AG04450 (cell line): ENCODE measurements at regions not wholly inside any gene's neighbourhood (a gene's known extent, or its start where the extent isn't known, plus 50 kb on each side); places are given as distances from the start of the nearest gene placed in this dataset.

ENCODE experiments used
- CTCF ChIA-PET: fragments of 300-600, 350-600 bp; formaldehyde crosslinking; extraction: SDS; loops from one replicate; lab custom pipeline; 2022; ENCODE audit warnings: antibody characterized with exemption, inconsistent platforms; lab: Charles Lee
- POLR2A ChIA-PET: fragments of 350-600 bp; formaldehyde crosslinking; extraction: SDS; loops from one replicate; lab custom pipeline; 2021; ENCODE audit warnings: antibody characterized with exemption, inconsistent platforms; lab: Yijun Ruan, JAX
- DNase-seq: peaks from one replicate; pipeline ENCODE4 v3.0.0-alpha.2; 2011; ENCODE audit warnings: low read depth, low spot score
- H3K27ac ChIP-seq: one replicate; pipeline ENCODE4 v1.5.1; 2012; ENCODE audit warnings: low read depth, low read length, control low read depth
- H3K27me3 ChIP-seq: one replicate; pipeline ENCODE4 v1.6.0; 2012; ENCODE audit warnings: low read length; ENCODE audit not compliant: control insufficient read depth, insufficient read depth
- H3K4me3 ChIP-seq: 2 replicates; pipeline ENCODE4 v1.5.1; 2011; ENCODE audit warnings: mild to moderate bottlenecking, low read depth, low read length, control low read depth
- H3K9me3 ChIP-seq: 2 replicates; pipeline ENCODE4 v1.5.1; 2012; ENCODE audit warnings: low read length; ENCODE audit not compliant: control insufficient read depth, insufficient read depth
- TF ChIP-seq, protein P1 (sequence below): IDR thresholded peaks from 2 replicates; pipeline ENCODE4 v1.5.1; 2011; ENCODE audit warnings: low read depth, low read length, control low read depth, inconsistent platforms

DNA sequence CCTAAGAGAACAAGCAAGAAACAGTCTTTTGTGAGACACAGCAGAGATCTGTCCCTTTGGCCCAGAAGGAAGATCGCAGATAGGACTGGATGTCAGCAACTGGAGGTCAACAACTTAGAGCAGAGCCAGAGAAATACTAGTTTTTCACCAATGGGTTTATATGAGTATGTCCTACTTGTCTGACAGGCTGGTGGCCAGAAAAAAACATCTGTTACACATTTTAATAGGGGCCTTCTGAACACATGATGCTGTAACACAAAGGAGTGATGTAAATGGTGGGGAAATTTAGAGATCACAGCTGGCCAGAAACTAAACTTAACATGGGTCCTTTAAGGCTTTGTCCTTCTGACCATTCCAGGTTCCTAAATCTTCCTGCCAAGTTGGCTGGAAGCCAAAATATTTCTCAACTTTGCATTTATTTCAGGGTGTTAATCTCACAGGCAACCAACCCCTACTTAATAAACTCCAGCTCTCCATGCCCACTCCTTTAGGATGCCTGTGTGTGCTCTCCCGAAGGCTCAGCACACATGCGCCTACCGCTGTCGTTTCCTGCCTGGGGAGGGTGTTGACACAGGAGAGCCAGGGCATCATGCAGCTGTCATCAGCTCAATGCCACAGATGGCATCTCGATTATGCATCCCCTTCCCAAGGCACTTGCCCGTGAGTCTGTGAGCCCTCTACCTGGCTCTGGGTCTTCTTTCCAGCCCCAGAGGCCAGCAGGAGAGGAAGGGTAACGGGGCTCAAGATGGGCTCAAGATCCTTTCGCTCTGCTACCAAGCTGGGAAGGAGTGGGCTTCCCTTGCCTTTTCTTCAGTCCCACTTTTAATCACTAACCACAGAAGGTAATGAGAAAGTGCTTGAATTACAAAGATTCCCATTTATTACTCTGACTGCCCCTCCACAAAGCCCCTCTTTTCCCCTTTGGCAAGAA, 252.5 kb downstream of the ETAA1 start:
- no peak for DNase-seq
- ChIA-PET POLR2A (interaction anchor here (2.3 kb wide), 1 partner anchor 1215 kb away, joined by 5 read pairs; the partner anchor contains the start of gene MEIS1), CTCF (interaction anchor here (0.9 to 2.7 kb wide), 18 partner anchors 9 to 1219 kb away, joined by 3 to 44 read pairs (median 4); no protein-coding TSS in a partner anchor)
- TF ChIP-seq, protein P1, sequence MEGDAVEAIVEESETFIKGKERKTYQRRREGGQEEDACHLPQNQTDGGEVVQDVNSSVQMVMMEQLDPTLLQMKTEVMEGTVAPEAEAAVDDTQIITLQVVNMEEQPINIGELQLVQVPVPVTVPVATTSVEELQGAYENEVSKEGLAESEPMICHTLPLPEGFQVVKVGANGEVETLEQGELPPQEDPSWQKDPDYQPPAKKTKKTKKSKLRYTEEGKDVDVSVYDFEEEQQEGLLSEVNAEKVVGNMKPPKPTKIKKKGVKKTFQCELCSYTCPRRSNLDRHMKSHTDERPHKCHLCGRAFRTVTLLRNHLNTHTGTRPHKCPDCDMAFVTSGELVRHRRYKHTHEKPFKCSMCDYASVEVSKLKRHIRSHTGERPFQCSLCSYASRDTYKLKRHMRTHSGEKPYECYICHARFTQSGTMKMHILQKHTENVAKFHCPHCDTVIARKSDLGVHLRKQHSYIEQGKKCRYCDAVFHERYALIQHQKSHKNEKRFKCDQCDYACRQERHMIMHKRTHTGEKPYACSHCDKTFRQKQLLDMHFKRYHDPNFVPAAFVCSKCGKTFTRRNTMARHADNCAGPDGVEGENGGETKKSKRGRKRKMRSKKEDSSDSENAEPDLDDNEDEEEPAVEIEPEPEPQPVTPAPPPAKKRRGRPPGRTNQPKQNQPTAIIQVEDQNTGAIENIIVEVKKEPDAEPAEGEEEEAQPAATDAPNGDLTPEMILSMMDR, result no peak
- peak overlapping the region; percentile 53 for H3K27ac ChIP-seq
- H3K9me3 ChIP-seq, result peaks cover 11% of the 10 kb centered on the region
- no peaks in the 10 kb centered on the region for H3K27me3 ChIP-seq
- H3K4me3 ChIP-seq, result no peak overlapping the region

GRCh38 chr2:67650291-67651133, 253.4 kb downstream of the ETAA1 start:
- peaks cover 11% of the 10 kb centered on the region for H3K9me3 ChIP-seq
- DNase-seq, result peak; percentile 93
- H3K4me3 ChIP-seq, result no peak overlapping the region
- TF ChIP-seq, protein P1, result peak; percentile 96
- no peaks in the 10 kb centered on the region for H3K27me3 ChIP-seq
- CTCF ChIA-PET, result interaction anchor here (0.6 to 2.7 kb wide), 89 partner anchors 10 to 1221 kb away, joined by 3 to 44 read pairs (median 4); no protein-coding TSS in a partner anchor
- POLR2A ChIA-PET, result interaction anchor here (0.7 to 2.3 kb wide), 6 partner anchors 90 to 1216 kb away, joined by 3 to 7 read pairs (median 4); partner anchors contain the start of gene MEIS1
- peak overlapping the region; percentile 53 for H3K27ac ChIP-seq

DNA sequence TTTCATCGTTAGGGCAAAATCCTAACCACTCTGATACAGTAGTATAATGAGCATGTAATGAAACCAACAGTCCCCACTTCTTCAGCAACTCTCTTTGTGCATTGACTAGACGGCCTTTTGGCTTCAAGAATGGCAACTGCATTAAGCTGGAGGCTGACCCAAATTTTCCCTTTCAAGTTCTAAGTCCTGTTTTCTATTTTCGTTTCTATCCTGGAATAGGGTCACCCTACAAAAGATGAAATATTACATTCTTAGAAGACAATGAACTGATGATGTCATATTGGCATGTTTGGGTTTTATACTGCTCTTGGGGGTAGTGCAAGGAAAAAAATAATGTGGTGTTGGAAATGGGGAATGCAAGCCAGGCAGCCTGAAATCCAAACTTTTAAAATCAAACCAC, 254.4 kb downstream of the ETAA1 start:
- no peak for DNase-seq
- CTCF ChIA-PET, result interaction anchor here (0.6 to 2.7 kb wide), 65 partner anchors 11 to 1218 kb away, joined by 3 to 44 read pairs (median 4); no protein-coding TSS in a partner anchor
- POLR2A ChIA-PET, result interaction anchor here (0.9 to 2.3 kb wide), 4 partner anchors 91 to 1217 kb away, joined by 3 to 7 read pairs (median 5); partner anchors contain the start of gene MEIS1

GRCh38 chr2:67652679-67653078, 255.5 kb downstream of the ETAA1 start:
- H3K9me3 ChIP-seq, result no peaks in the 10 kb centered on the region
- no peak overlapping the region for H3K4me3 ChIP-seq
- POLR2A ChIA-PET, result no interaction called here
- H3K27me3 ChIP-seq, result no peaks in the 10 kb centered on the region
- TF ChIP-seq, protein P1, result no peak
- DNase-seq, result no peak
- CTCF ChIA-PET, result interaction anchor here (2.7 kb wide), 1 partner anchor 189 kb away, joined by 44 read pairs; no protein-coding TSS in a partner anchor
- no peak overlapping the region for H3K27ac ChIP-seq

More for the DNA sequence above, 254.4 kb downstream of the ETAA1 start:
- H3K27ac ChIP-seq, result no peak overlapping the region
- H3K4me3 ChIP-seq, result no peak overlapping the region
- no peaks in the 10 kb centered on the region for H3K27me3 ChIP-seq
- H3K9me3 ChIP-seq, result peaks cover 7% of the 10 kb centered on the region
- TF ChIP-seq, protein P1, result no peak
